GM18909 (cell line): ENCODE measurements at regions not wholly inside any gene's neighbourhood (a gene's known extent, or its start where the extent isn't known, plus 50 kb on each side); places are given as distances from the start of the nearest gene placed in this dataset.
"Not testable (repeated sequence)": the region's sequence is repeated elsewhere in the genome, so short reads cannot be mapped to it uniquely, and the experiment has no call there.

Experiments used
- ATAC-seq: cut with Tn5 transposase; IDR thresholded peaks from one replicate; pipeline ENCODE4 v1.9.1; 2021; ENCODE audit warnings: mild to moderate bottlenecking; ENCODE audit not compliant: unreplicated experiment, poor library complexity

- no peak for ATAC-seq
These were observed 436.4 kb upstream of the DYNLRB2 start for GRCh38 chr16:80104401-80104800.

DNA sequence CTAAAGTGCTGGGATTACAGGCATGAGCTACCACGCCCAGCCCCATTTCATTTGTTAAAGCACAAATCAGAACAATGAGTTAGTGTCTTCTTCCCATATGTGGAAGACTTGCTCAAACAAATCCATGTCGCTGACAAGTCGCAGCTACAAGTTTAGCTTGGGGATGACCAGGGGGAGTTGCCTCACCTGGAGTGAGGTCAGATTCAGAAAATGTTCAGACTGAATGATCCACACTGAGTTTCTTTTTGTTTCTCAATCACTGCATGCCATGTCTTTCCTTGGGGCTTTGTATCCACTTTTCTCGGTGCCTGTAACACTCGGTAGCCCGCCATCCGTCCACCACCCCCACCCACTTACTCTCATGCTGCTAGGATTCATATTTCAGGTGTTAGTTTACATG, 437.3 kb upstream of the DYNLRB2 start:
- no peak for ATAC-seq

- no peak for ATAC-seq
These were observed 439.8 kb upstream of the DYNLRB2 start for GRCh38 chr16:80100846-80101451.

DNA sequence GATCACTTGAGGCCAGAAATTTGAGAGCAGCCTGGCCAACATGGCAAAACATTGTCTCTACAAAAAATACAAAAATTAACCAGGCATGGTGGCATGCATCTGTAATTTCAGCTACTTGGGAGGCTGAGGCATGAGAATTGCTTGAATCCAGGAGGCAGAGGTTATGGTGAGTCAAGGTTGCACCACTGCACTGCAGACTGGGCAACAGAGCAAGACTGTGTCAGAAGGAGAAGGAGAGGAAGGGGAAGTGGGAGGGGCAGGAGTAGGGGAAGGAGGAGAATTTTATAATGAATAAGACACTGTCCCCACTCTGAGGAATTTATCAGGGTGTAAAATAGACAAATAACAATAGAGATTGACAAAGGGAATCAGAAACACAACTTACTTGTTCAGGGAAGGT, 440.6 kb upstream of the DYNLRB2 start:
- no peak for ATAC-seq

GRCh38 chr16:80097098-80097497, 443.7 kb upstream of the DYNLRB2 start:
- ATAC-seq, result no peak

- ATAC-seq, result no peak
These were observed 448.1 kb upstream of the DYNLRB2 start for GRCh38 chr16:80092681-80093080.

GRCh38 chr16:80091453-80091852, 449.3 kb upstream of the DYNLRB2 start:
- not testable (repeated sequence) for ATAC-seq

- no peak for ATAC-seq
These were observed 455.2 kb upstream of the DYNLRB2 start for GRCh38 chr16:80085606-80086005.

DNA sequence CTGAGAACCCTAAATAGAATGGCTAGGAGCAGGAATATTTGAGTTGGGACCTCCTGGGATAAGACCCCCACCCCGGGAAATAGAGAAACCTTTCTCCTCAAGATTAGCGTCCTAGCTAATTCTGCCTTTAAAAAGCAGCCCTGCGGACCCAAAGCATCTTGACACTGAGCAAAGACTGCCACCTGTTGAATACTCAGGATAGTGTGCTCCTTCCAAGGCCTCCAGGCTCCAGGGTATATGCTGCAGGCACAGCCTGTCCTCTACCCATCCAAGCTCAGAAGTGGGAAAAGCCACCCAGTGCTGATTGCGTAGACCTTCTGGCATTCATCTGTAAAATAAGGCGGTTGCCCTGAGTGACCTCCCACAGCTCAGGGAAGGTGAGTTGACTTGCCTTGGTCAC, 456.2 kb upstream of the DYNLRB2 start:
- ATAC-seq, result no peak

GRCh38 chr16:80084163-80084562, 456.6 kb upstream of the DYNLRB2 start:
- no peak for ATAC-seq

DNA sequence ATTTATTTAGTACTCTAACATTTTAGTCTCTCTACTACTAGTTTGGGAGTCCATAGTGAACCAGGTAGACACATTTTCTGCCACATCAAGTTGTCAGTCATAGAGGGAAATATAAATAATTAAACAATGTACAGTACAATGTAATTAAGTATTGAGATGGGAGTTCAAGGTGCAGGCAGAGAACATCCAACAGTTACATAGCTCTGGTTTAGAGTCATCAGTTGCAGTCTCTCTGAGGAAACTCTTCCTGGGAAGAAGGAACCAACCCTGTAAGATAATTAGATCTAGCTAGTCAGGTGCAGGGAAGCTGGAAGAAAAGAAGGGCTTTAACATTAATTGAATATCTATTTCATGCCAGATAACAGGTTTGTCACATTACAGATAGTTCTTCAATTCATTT, 457.9 kb upstream of the DYNLRB2 start:
- no peak for ATAC-seq

DNA sequence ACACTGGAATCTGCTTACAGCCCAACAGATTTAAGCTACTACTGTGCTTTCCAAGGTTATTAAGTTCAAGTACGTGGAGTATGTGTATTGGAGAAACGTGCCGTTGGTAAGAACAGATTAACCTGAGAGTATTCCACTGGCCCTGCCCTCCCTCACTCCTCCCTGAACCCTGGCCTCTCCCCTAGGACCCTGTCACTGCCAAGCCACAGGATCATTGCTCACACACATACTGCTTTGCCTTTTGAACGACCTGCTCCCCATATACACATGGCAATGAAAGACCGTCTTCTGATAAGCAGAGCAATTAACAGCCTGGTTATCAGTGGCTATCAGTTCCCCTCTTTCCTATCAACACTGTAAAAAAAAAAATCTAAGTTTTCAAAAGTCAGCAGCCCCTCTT, 458.9 kb upstream of the DYNLRB2 start:
- no peak for ATAC-seq

GRCh38 chr16:80080287-80080851, 460.4 kb upstream of the DYNLRB2 start:
- no peak for ATAC-seq

GRCh38 chr16:80079072-80079471, 461.7 kb upstream of the DYNLRB2 start:
- ATAC-seq, result no peak

GRCh38 chr16:80077696-80078095, 463.1 kb upstream of the DYNLRB2 start:
- no peak for ATAC-seq

DNA sequence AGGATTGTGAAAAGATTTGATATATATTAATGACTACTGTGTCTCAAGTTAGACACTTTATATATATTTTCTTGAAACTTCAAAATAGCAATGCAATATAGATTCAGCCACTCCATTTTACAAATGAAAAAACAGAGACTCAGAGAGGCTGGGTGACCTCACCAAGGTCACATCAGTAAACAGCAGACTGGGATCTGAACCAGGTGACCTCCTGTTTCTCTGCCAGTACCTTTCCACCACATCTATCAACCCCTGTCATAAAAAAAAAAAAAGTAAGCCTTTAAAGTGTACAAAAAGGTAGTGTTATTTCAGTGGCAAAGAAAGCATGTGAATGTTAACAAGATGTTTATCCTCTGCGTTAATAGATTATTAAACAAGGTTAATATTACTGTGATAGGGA, 466.5 kb upstream of the DYNLRB2 start:
- no peak for ATAC-seq

GRCh38 chr16:80071964-80072456, 468.8 kb upstream of the DYNLRB2 start:
- no peak for ATAC-seq

GRCh38 chr16:80066805-80067580, 466.5 kb upstream of the MAF start:
- no peak for ATAC-seq

GRCh38 chr16:80065541-80065940, 465.0 kb upstream of the MAF start:
- no peak for ATAC-seq

- no peak for ATAC-seq
These were observed 463.2 kb upstream of the MAF start for GRCh38 chr16:80063713-80064069.

- no peak for ATAC-seq
These were observed 462.6 kb upstream of the MAF start for GRCh38 chr16:80063031-80063712.
